ENCODE measurements at regions not wholly inside any gene's neighbourhood (a gene's known extent, or its start where the extent isn't known, plus 50 kb on each side); places are given as distances from the start of the nearest gene placed in this dataset.

DNA sequence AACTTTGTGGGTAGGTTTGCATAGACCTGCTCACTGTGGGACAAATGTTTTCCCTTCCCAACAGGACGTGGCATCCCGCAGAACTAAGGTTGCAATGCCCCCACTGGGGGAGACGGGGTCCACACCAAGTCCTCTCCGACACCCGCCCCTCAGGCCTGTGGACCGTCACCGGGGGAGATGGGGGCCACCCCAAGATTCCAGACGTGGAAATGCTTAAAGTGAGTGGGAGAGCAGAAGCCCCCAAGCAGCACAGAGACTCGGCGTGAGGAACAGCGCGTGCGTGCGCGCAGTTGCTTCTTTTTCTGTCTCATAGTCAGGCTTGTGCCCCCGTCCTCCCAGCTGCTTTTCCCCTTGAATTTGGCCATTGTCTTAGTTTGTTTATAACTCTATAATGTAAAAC, 826.3 kb upstream of the SALL3 start:
- Histone ChIP-seq H3K4me1 (ENCODE audit: control insufficient read depth, insufficient read depth, low read length) (no peaks in the 10 kb centered on the region), H3K9ac (ENCODE audit: low read length) (no peak overlapping the region), H3K27ac (ENCODE audit: low read depth, low read length) (no peak overlapping the region), H3K4me3 (ENCODE audit: low read length) (no peak overlapping the region), H3K36me3 (ENCODE audit: control insufficient read depth, insufficient read depth, low read length) (no peaks in the 10 kb centered on the region), H3K27me3 (ENCODE audit: control insufficient read depth, insufficient read depth, low read length) (no peaks in the 10 kb centered on the region)

DNA sequence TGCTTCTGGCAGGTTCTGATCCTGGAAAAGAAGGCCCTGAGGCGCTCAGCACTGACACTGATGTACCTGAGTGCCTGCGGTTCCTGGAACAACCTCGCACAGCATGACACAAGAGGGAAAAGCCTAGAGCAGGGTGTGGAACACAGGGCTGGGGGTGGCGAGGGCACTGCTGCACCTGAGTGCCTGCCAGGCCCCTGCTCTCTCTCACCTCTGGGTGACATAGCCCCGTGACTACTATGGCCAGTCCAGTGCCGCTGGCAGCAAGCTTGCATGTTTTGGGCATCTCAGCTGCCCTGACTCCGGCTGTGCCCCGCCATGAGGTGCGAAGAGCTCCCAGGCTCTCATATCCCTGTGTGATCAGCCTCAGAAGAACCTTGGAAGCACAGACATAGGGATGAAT, 825.2 kb upstream of the SALL3 start:
- H3K27ac ChIP-seq (ENCODE audit: low read depth, low read length): no peak overlapping the region
- no peaks in the 10 kb centered on the region for H3K27me3 ChIP-seq (ENCODE audit: control insufficient read depth, insufficient read depth, low read length)
- no peak overlapping the region for H3K9ac ChIP-seq (ENCODE audit: low read length)
- no peak overlapping the region for H3K4me3 ChIP-seq (ENCODE audit: low read length)
- H3K4me1 ChIP-seq (ENCODE audit: control insufficient read depth, insufficient read depth, low read length): no peaks in the 10 kb centered on the region
- no peaks in the 10 kb centered on the region for H3K36me3 ChIP-seq (ENCODE audit: control insufficient read depth, insufficient read depth, low read length)

DNA sequence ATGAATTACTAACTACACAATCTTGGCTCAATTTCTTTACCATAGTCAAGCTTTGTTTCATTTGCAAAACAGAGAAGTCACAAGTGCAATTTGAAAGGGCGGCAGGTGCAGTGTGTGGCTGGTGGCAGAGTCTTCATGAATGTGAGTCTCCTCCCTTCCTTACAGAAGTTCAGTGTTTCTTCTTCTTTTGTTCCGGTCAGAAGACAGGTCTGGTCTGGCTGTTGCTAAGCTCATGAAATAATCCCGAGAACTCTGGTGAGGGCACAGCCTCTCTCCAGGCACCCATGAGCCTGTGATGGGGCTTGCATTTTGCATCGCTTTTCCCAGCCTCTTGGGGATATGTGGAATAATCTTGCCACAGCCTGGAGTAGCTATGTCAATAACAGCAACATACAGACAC, 824.8 kb upstream of the SALL3 start:
- H3K4me3 ChIP-seq (ENCODE audit: low read length): no peak overlapping the region
- H3K4me1 ChIP-seq (ENCODE audit: control insufficient read depth, insufficient read depth, low read length): no peaks in the 10 kb centered on the region
- H3K27me3 ChIP-seq (ENCODE audit: control insufficient read depth, insufficient read depth, low read length): no peaks in the 10 kb centered on the region

GRCh38 chr18:78156466-78156865, 823.2 kb upstream of the SALL3 start:
- no peak overlapping the region for H3K4me3 ChIP-seq (ENCODE audit: low read length)
- no peaks in the 10 kb centered on the region for H3K36me3 ChIP-seq (ENCODE audit: control insufficient read depth, insufficient read depth, low read length)
- no peak overlapping the region for H3K9ac ChIP-seq (ENCODE audit: low read length)
- H3K4me1 ChIP-seq (ENCODE audit: control insufficient read depth, insufficient read depth, low read length): no peaks in the 10 kb centered on the region
- H3K27me3 ChIP-seq (ENCODE audit: control insufficient read depth, insufficient read depth, low read length): no peaks in the 10 kb centered on the region
- H3K27ac ChIP-seq (ENCODE audit: low read depth, low read length): no peak overlapping the region

More for the DNA sequence above, 824.8 kb upstream of the SALL3 start:
- Histone ChIP-seq H3K9ac (ENCODE audit: low read length) (no peak overlapping the region), H3K27ac (ENCODE audit: low read depth, low read length) (no peak overlapping the region), H3K36me3 (ENCODE audit: control insufficient read depth, insufficient read depth, low read length) (no peaks in the 10 kb centered on the region)

GRCh38 chr18:78158943-78159342, 820.7 kb upstream of the SALL3 start:
- Histone ChIP-seq H3K9ac (ENCODE audit: low read length) (no peak overlapping the region), H3K4me3 (ENCODE audit: low read length) (no peak overlapping the region), H3K27me3 (ENCODE audit: control insufficient read depth, insufficient read depth, low read length) (no peaks in the 10 kb centered on the region)

GRCh38 chr18:78159397-78159796, 820.2 kb upstream of the SALL3 start:
- Histone ChIP-seq H3K9ac (ENCODE audit: low read length) (no peak overlapping the region), H3K4me1 (ENCODE audit: control insufficient read depth, insufficient read depth, low read length) (no peaks in the 10 kb centered on the region), H3K36me3 (ENCODE audit: control insufficient read depth, insufficient read depth, low read length) (no peaks in the 10 kb centered on the region), H3K4me3 (ENCODE audit: low read length) (no peak overlapping the region), H3K27me3 (ENCODE audit: control insufficient read depth, insufficient read depth, low read length) (no peaks in the 10 kb centered on the region), H3K27ac (ENCODE audit: low read depth, low read length) (no peak overlapping the region)

More at GRCh38 chr18:78158943-78159342, 820.7 kb upstream of the SALL3 start:
- Histone ChIP-seq H3K27ac (ENCODE audit: low read depth, low read length) (no peak overlapping the region), H3K4me1 (ENCODE audit: control insufficient read depth, insufficient read depth, low read length) (no peaks in the 10 kb centered on the region), H3K36me3 (ENCODE audit: control insufficient read depth, insufficient read depth, low read length) (no peaks in the 10 kb centered on the region)

DNA sequence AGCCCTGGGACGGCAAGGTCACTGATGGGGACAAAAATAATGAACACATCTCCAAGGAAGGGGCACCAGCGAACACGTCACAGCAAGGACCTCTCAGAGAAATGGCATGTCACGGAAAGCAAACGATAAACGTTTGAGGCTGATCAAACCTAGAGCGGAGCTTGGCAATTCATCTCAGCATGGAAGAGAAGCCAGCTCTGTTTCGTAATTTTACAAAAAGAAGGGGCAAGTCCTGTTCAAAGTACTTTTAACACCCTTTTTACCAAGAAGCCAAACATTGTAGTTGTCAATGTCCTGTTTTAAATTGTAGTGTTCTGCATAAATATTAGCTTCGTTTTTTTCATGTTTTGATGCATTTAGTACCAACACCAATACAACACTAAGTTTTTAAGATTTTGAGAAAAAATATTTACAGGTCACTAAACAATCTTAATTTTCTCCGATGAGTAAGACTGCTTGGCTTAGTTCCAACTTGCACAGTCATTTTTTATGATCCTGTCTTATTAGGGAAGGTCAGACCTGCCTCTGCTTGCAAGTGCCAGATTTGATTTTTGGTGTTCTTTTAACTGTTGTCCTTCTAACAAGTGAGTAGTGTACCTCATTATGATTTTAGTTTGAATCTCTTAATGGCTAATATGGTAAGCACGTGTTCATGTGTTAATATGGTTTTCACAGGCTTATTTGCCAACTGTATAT, 818.5 kb upstream of the SALL3 start:
- H3K4me1 ChIP-seq (ENCODE audit: control insufficient read depth, insufficient read depth, low read length): no peaks in the 10 kb centered on the region
- H3K27ac ChIP-seq (ENCODE audit: low read depth, low read length): no peak overlapping the region
- H3K27me3 ChIP-seq (ENCODE audit: control insufficient read depth, insufficient read depth, low read length): no peaks in the 10 kb centered on the region
- H3K4me3 ChIP-seq (ENCODE audit: low read length): no peak overlapping the region
- no peaks in the 10 kb centered on the region for H3K36me3 ChIP-seq (ENCODE audit: control insufficient read depth, insufficient read depth, low read length)
- H3K9ac ChIP-seq (ENCODE audit: low read length): no peak overlapping the region

DNA sequence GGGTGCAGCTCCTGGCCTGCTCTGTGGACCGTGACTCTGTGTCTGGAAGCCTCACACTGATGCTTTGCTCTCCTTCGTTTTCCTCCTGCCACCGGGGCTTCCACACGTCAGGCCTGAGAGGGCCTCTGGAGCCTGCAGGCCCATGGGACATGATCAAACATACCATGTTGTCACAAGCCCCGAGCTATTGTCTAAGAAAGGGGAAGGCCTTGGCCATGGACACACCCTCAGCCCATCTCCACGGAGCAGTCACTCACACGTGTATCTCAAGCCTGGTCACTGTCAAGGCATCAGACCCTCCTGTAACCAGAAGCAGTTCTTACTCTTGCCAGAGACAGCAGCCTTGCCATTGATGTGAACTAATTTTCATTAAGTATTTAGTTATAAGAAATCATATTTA, 814.1 kb upstream of the SALL3 start:
- Histone ChIP-seq H3K36me3 (ENCODE audit: control insufficient read depth, insufficient read depth, low read length) (no peaks in the 10 kb centered on the region), H3K27ac (ENCODE audit: low read depth, low read length) (no peak overlapping the region), H3K4me1 (ENCODE audit: control insufficient read depth, insufficient read depth, low read length) (no peaks in the 10 kb centered on the region), H3K4me3 (ENCODE audit: low read length) (no peak overlapping the region), H3K27me3 (ENCODE audit: control insufficient read depth, insufficient read depth, low read length) (no peaks in the 10 kb centered on the region), H3K9ac (ENCODE audit: low read length) (no peak overlapping the region)

DNA sequence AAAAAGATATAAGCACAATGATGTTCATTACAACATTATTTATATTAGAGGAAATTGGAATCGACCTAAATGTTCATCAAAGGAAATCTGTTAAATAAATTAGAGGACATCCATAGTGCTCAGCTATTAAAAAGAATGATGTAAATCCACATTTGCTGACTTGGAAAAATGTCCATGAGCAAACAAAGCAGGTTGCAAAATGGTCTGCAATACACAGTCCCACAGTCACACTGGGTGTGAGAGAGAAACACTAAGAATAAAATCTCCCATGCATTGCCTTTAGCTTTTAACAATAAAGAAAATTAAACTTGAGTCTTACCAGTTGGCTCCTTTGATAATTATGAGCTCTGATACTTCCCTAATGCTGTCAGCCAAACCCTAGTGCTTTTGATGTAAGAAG, 811.1 kb upstream of the SALL3 start:
- Histone ChIP-seq H3K36me3 (ENCODE audit: control insufficient read depth, insufficient read depth, low read length) (no peaks in the 10 kb centered on the region), H3K4me1 (ENCODE audit: control insufficient read depth, insufficient read depth, low read length) (no peaks in the 10 kb centered on the region), H3K4me3 (ENCODE audit: low read length) (no peak overlapping the region), H3K9ac (ENCODE audit: low read length) (no peak overlapping the region), H3K27me3 (ENCODE audit: control insufficient read depth, insufficient read depth, low read length) (no peaks in the 10 kb centered on the region), H3K27ac (ENCODE audit: low read depth, low read length) (no peak overlapping the region)

- no peak overlapping the region for H3K27ac ChIP-seq (ENCODE audit: low read depth, low read length)
- H3K36me3 ChIP-seq (ENCODE audit: control insufficient read depth, insufficient read depth, low read length): no peaks in the 10 kb centered on the region
Measured at GRCh38 chr18:78169174-78169864, 810.3 kb upstream of the SALL3 start.

GRCh38 chr18:78171954-78172353, 807.7 kb upstream of the SALL3 start:
- no peaks in the 10 kb centered on the region for H3K4me1 ChIP-seq (ENCODE audit: control insufficient read depth, insufficient read depth, low read length)
- H3K36me3 ChIP-seq (ENCODE audit: control insufficient read depth, insufficient read depth, low read length): no peaks in the 10 kb centered on the region
- no peaks in the 10 kb centered on the region for H3K27me3 ChIP-seq (ENCODE audit: control insufficient read depth, insufficient read depth, low read length)
- H3K27ac ChIP-seq (ENCODE audit: low read depth, low read length): no peak overlapping the region
- no peak overlapping the region for H3K4me3 ChIP-seq (ENCODE audit: low read length)
- H3K9ac ChIP-seq (ENCODE audit: low read length): no peak overlapping the region

More at GRCh38 chr18:78169174-78169864, 810.3 kb upstream of the SALL3 start:
- H3K27me3 ChIP-seq (ENCODE audit: control insufficient read depth, insufficient read depth, low read length): no peaks in the 10 kb centered on the region
- no peak overlapping the region for H3K9ac ChIP-seq (ENCODE audit: low read length)
- no peak overlapping the region for H3K4me3 ChIP-seq (ENCODE audit: low read length)
- no peaks in the 10 kb centered on the region for H3K4me1 ChIP-seq (ENCODE audit: control insufficient read depth, insufficient read depth, low read length)

DNA sequence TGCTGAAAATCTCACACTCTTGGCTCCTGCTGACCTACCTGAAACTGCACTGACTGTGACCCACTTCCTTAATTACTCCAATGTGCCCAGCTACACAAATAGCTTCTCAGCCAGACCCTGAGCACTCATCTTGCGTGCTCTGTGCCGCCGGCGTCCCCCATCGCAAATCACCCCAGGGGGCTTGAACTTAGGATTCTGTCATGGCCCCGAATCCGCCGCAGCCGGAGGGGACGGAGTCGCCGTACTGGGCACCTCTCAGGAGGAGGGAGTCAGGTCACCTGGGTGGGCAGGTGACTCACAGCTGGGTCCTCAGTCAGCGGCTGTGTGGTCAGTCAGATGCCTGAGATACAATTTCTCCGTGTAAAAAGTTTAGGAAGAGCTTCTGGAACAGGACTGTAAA, 804.9 kb upstream of the SALL3 start:
- H3K9ac ChIP-seq (ENCODE audit: low read length): no peak overlapping the region
- no peaks in the 10 kb centered on the region for H3K27me3 ChIP-seq (ENCODE audit: control insufficient read depth, insufficient read depth, low read length)
- H3K36me3 ChIP-seq (ENCODE audit: control insufficient read depth, insufficient read depth, low read length): no peaks in the 10 kb centered on the region
- H3K4me1 ChIP-seq (ENCODE audit: control insufficient read depth, insufficient read depth, low read length): no peaks in the 10 kb centered on the region
- H3K4me3 ChIP-seq (ENCODE audit: low read length): no peak overlapping the region
- no peak overlapping the region for H3K27ac ChIP-seq (ENCODE audit: low read depth, low read length)

DNA sequence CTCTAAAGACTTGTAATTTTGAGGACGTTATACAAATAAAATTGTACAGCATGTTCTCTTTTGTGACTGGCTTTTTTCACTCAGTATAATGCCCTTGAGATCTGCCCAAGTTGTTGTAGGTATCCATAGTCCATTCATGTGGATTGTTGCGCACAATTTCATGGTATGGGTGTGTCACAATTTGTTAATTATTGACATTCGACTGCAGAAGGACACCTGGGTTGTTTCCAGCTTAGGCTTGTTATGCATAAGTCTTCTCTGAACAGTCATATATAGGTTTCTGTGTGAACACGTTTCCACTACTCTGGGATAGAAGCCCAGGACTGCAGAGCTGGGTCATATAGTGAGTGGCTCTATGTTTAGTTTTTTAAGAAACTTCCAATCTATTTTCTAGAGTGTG, 800.8 kb upstream of the SALL3 start:
- no peaks in the 10 kb centered on the region for H3K36me3 ChIP-seq (ENCODE audit: control insufficient read depth, insufficient read depth, low read length)
- H3K4me1 ChIP-seq (ENCODE audit: control insufficient read depth, insufficient read depth, low read length): no peaks in the 10 kb centered on the region
- no peak overlapping the region for H3K27ac ChIP-seq (ENCODE audit: low read depth, low read length)
- no peaks in the 10 kb centered on the region for H3K27me3 ChIP-seq (ENCODE audit: control insufficient read depth, insufficient read depth, low read length)
- no peak overlapping the region for H3K4me3 ChIP-seq (ENCODE audit: low read length)
- H3K9ac ChIP-seq (ENCODE audit: low read length): no peak overlapping the region
